Caco-2 (cell line): ENCODE measurements at regions not wholly inside any gene's neighbourhood (a gene's known extent, or its start where the extent isn't known, plus 50 kb on each side); places are given as distances from the start of the nearest gene placed in this dataset.
"Not testable (repeated sequence)": the region's sequence is repeated elsewhere in the genome, so short reads cannot be mapped to it uniquely, and the experiment has no call there.

ENCODE experiments used
- BruUV-seq: library from RNA; stranded (reverse); fragments of 400-500 nt; replicated peaks from 2 replicates; lab custom pipeline; 2021; lab: Mats Ljungman, UMichigan
- CTCF ChIA-PET: fragments of 300-600 bp; sonication (Branson Sonifier 250); formaldehyde crosslinking; loops from one replicate; lab custom pipeline; 2022; ENCODE audit warnings: antibody characterized with exemption; lab: Charles Lee
- POLR2A ChIA-PET: fragments of 300-600 bp; sonication (Branson Sonifier 250); formaldehyde crosslinking; loops from one replicate; lab custom pipeline; 2022; ENCODE audit warnings: antibody characterized with exemption; lab: Charles Lee
- DNase-seq, 2 experiments: peaks; one replicate each; pipeline versions ENCODE4 v3.0.0 to v3.0.0-alpha.2; 2020 to 2022
- H3K27me3 ChIP-seq: replicated peaks from 2 replicates; pipeline ENCODE4 v1.6.0; 2011; ENCODE audit warnings: low read length; ENCODE audit not compliant: control insufficient read depth, insufficient read depth
- H3K36me3 ChIP-seq: 2 replicates; pipeline ENCODE4 v1.5.1; 2011; ENCODE audit warnings: low read length; ENCODE audit not compliant: control insufficient read depth, insufficient read depth
- H3K4me1 ChIP-seq: fragments of 250-450 bp; sonication (Bioruptor Pico); 2 replicates; pipeline ENCODE4 v1.5.1; 2020; ENCODE audit warnings: mild to moderate bottlenecking
- H3K4me3 ChIP-seq: 2 replicates; pipeline ENCODE4 v1.5.1; 2011; ENCODE audit warnings: low read depth, mild to moderate bottlenecking, control low read depth, low read length
- H3K9me3 ChIP-seq: fragments of 250-450 bp; sonication (Bioruptor Pico); 2 replicates; pipeline ENCODE4 v1.5.1; 2020; ENCODE audit warnings: mild to moderate bottlenecking, moderate library complexity
- H3K27ac Mint-ChIP-seq: one replicate; pipeline ENCODE4 v1.8.0; 2022; ENCODE audit warnings: mixed read lengths; ENCODE audit not compliant: unreplicated experiment
- H3K27me3 Mint-ChIP-seq: one replicate; pipeline ENCODE4 v1.8.0; 2022; ENCODE audit warnings: mixed read lengths; ENCODE audit not compliant: insufficient read depth, unreplicated experiment
- H3K36me3 Mint-ChIP-seq: one replicate; pipeline ENCODE4 v1.8.0; 2022; ENCODE audit warnings: mild to moderate bottlenecking, mixed read lengths; ENCODE audit not compliant: insufficient read depth, unreplicated experiment
- H3K4me1 Mint-ChIP-seq: one replicate; pipeline ENCODE4 v1.8.0; 2022; ENCODE audit warnings: low read depth, mixed read lengths; ENCODE audit not compliant: unreplicated experiment
- H3K4me3 Mint-ChIP-seq: one replicate; pipeline ENCODE4 v1.8.0; 2022; ENCODE audit warnings: mild to moderate bottlenecking, moderate library complexity, mixed read lengths; ENCODE audit not compliant: unreplicated experiment
- H3K9me3 Mint-ChIP-seq: one replicate; pipeline ENCODE4 v1.8.0; 2022; ENCODE audit warnings: mixed read lengths; ENCODE audit not compliant: unreplicated experiment
- CTCF ChIP-seq, 2 experiments: fragments of 200-600 bp in 1 of 2; IDR thresholded peaks; 1 replicate in 1 of 2; 2 replicates in 1 of 2; pipeline versions ENCODE4 v1.5.1 to v1.8.0; 2011 to 2022; ENCODE audit warnings: antibody characterized with exemption in 1 of 2, control low read depth in 1 of 2, inconsistent platforms in 1 of 2, low read depth in 1 of 2, low read length in 1 of 2, mild to moderate bottlenecking in 1 of 2, moderate library complexity in 1 of 2; ENCODE audit not compliant: insufficient read depth in 1 of 2, severe bottlenecking in 1 of 2, unreplicated experiment in 1 of 2
- intact Hi-C: fragments of 100-400 bp; cut with micrococcal nuclease; formaldehyde crosslinking; loops from one replicate; pipeline ENCODE4 v1.10.0; 2022; ENCODE audit not compliant: unreplicated experiment

- no peaks in the 10 kb centered on the region for H3K36me3 Mint-ChIP-seq
- ChIA-PET POLR2A (no interaction called here), CTCF (no interaction called here)
- Histone ChIP-seq H3K9me3 (no peaks in the 10 kb centered on the region; the same call in 1 of the 2 replicates), H3K4me3 (no peak overlapping the region), H3K4me1 (no peaks in the 10 kb centered on the region), H3K27me3 (no peaks in the 10 kb centered on the region), H3K36me3 (no peaks in the 10 kb centered on the region)
- no peak overlapping the region for H3K27ac Mint-ChIP-seq
- no peaks in the 10 kb centered on the region for H3K4me1 Mint-ChIP-seq
- H3K9me3 Mint-ChIP-seq: no peaks in the 10 kb centered on the region
- DNase-seq: no peak
- H3K27me3 Mint-ChIP-seq: no peaks in the 10 kb centered on the region
- TF ChIP-seq CTCF (IDR thresholded peaks at IDR 0.05; ENCODE audit: insufficient read depth in 1 of 2, low read depth in 1 of 2, low read length in 1 of 2, severe bottlenecking in 1 of 2, unreplicated experiment in 1 of 2): no peak
- BruUV-seq: no TSS peak
- intact Hi-C loops: no loop called here
- no peak overlapping the region for H3K4me3 Mint-ChIP-seq
Observed at GRCh38 chr19:28061111-28061510, 1151.8 kb downstream of the UQCRFS1 start.

GRCh38 chr19:28057026-28057425 lies 1155.9 kb downstream of the UQCRFS1 start:
- DNase-seq, H3K27ac Mint-ChIP-seq, H3K4me3 Mint-ChIP-seq, H3K4me1 Mint-ChIP-seq, H3K27me3 Mint-ChIP-seq, BruUV-seq, H3K9me3 ChIP-seq, H3K36me3 ChIP-seq, H3K27me3 ChIP-seq, H3K4me1 ChIP-seq, POLR2A ChIA-PET, intact Hi-C loops, H3K4me3 ChIP-seq, H3K36me3 Mint-ChIP-seq, CTCF ChIA-PET: not testable (repeated sequence)
- H3K9me3 Mint-ChIP-seq: peaks cover 24% of the 10 kb centered on the region

GRCh38 chr19:28051047-28051446 lies 1161.9 kb downstream of the UQCRFS1 start:
- Mint-ChIP-seq H3K36me3 (no peaks in the 10 kb centered on the region), H3K4me3 (no peak overlapping the region), H3K4me1 (no peaks in the 10 kb centered on the region), H3K27ac (no peak overlapping the region), H3K27me3 (no peaks in the 10 kb centered on the region), H3K9me3 (peaks cover 30% of the 10 kb centered on the region)
- POLR2A ChIA-PET: no interaction called here
- DNase-seq: no peak
- CTCF ChIA-PET: no interaction called here
- Histone ChIP-seq H3K4me3 (no peak overlapping the region), H3K4me1 (no peaks in the 10 kb centered on the region), H3K27me3 (no peaks in the 10 kb centered on the region), H3K36me3 (no peaks in the 10 kb centered on the region), H3K9me3 (peaks cover 6% of the 10 kb centered on the region)
- intact Hi-C loops: no loop called here
- no TSS peak for BruUV-seq
- no peak for TF ChIP-seq CTCF (IDR thresholded peaks at IDR 0.05; ENCODE audit: insufficient read depth in 1 of 2, low read depth in 1 of 2, low read length in 1 of 2, severe bottlenecking in 1 of 2, unreplicated experiment in 1 of 2)

- Histone ChIP-seq H3K27me3 (no peaks in the 10 kb centered on the region), H3K4me3 (no peak overlapping the region), H3K4me1 (no peaks in the 10 kb centered on the region), H3K9me3 (peaks cover 6% of the 10 kb centered on the region), H3K36me3 (no peaks in the 10 kb centered on the region)
- intact Hi-C loops: no loop called here
- no peaks in the 10 kb centered on the region for H3K36me3 Mint-ChIP-seq
- no peak overlapping the region for H3K4me3 Mint-ChIP-seq
- no peak overlapping the region for H3K27ac Mint-ChIP-seq
- ChIA-PET POLR2A (no interaction called here), CTCF (no interaction called here)
- DNase-seq: no peak
- H3K4me1 Mint-ChIP-seq: no peaks in the 10 kb centered on the region
- peaks cover 30% of the 10 kb centered on the region for H3K9me3 Mint-ChIP-seq
- no TSS peak for BruUV-seq
- H3K27me3 Mint-ChIP-seq: no peaks in the 10 kb centered on the region
- TF ChIP-seq CTCF (IDR thresholded peaks at IDR 0.05; ENCODE audit: insufficient read depth in 1 of 2, low read depth in 1 of 2, low read length in 1 of 2, severe bottlenecking in 1 of 2, unreplicated experiment in 1 of 2): no peak
Observed at GRCh38 chr19:28049875-28050274, 1163.1 kb downstream of the UQCRFS1 start.
